ENCODE measurements at regions not wholly inside any gene's neighbourhood (a gene's known extent, or its start where the extent isn't known, plus 50 kb on each side); places are given as distances from the start of the nearest gene placed in this dataset.

GRCh38 chr18:45553723-45554388 is 61.4 kb upstream of the SLC14A2 start:
- Histone ChIP-seq H3K27me3 (ENCODE audit: control insufficient read depth in 2 of 2, insufficient read depth in 2 of 2, low read length in 2 of 2) (no peaks in the 10 kb centered on the region), H3K79me2 (ENCODE audit: insufficient read depth, low read length) (no peaks in the 10 kb centered on the region), H3K9me3 (replicated peaks in 1 of 2; ENCODE audit: control insufficient read depth in 1 of 2, insufficient read depth in 1 of 2, low read length in 2 of 2) (no peaks in the 10 kb centered on the region), H3K4me3 (replicated peaks in 1 of 3; ENCODE audit: low read depth in 2 of 3, low read length in 3 of 3) (no peak overlapping the region), H3K4me1 (ENCODE audit: control insufficient read depth in 1 of 2, insufficient read depth in 2 of 2, low read length in 2 of 2) (peaks cover 0 to 5% of the 10 kb centered on the region in 2 donors), H2AFZ (ENCODE audit: insufficient read depth, low read depth, low read length, poor library complexity, severe bottlenecking) (no peak overlapping the region), H3K27ac (ENCODE audit: low read depth in 1 of 2, low read length in 2 of 2) (no peak overlapping the region), H4K20me1 (ENCODE audit: insufficient read depth, low read length) (no peaks in the 10 kb centered on the region), H3K9ac (ENCODE audit: insufficient read depth, low read length, poor library complexity, severe bottlenecking) (no peak overlapping the region), H3K4me2 (replicated peaks; ENCODE audit: extremely low read depth, low read length, poor library complexity, severe bottlenecking) (no peak overlapping the region), H3K36me3 (replicated peaks in 1 of 2; ENCODE audit: control insufficient read depth in 1 of 2, insufficient read depth in 2 of 2, low read length in 2 of 2) (no peaks in the 10 kb centered on the region)
- Mint-ChIP-seq H3K9me3 (peaks cover 0 to 2% (median 0%) of the 10 kb centered on the region in 7 donors), H3K27ac (no peak overlapping the region), H3K4me3 (no peak overlapping the region), H3K27me3 (ENCODE audit: low read depth in 3 of 3) (peaks cover 0 to 2% (median 0%) of the 10 kb centered on the region in 3 donors), H3K4me1 (peaks cover 8% of the 10 kb centered on the region), H3K36me3 (no peaks in the 10 kb centered on the region)
- TF ChIP-seq CTCF (IDR thresholded peaks at IDR 0.05): no peak
- WGBS (ENCODE audit: insufficient coverage): 89% methylated on average over 3 of the region's 7 CpGs
- DNase-seq: no peak
- intact Hi-C loops (cut with micrococcal nuclease): no loop called here

- Histone ChIP-seq H4K20me1 (ENCODE audit: insufficient read depth, low read length) (no peaks in the 10 kb centered on the region), H3K9me3 (replicated peaks in 1 of 2; ENCODE audit: control insufficient read depth in 1 of 2, insufficient read depth in 1 of 2, low read length in 2 of 2) (no peaks in the 10 kb centered on the region), H2AFZ (ENCODE audit: insufficient read depth, low read depth, low read length, poor library complexity, severe bottlenecking) (no peak overlapping the region), H3K27ac (ENCODE audit: low read depth in 1 of 2, low read length in 2 of 2) (no peak overlapping the region), H3K4me1 (ENCODE audit: control insufficient read depth in 1 of 2, insufficient read depth in 2 of 2, low read length in 2 of 2) (peaks cover 0 to 5% of the 10 kb centered on the region in 2 donors), H3K4me3 (replicated peaks in 1 of 3; ENCODE audit: low read depth in 2 of 3, low read length in 3 of 3) (no peak overlapping the region), H3K36me3 (replicated peaks in 1 of 2; ENCODE audit: control insufficient read depth in 1 of 2, insufficient read depth in 2 of 2, low read length in 2 of 2) (no peaks in the 10 kb centered on the region), H3K27me3 (ENCODE audit: control insufficient read depth in 2 of 2, insufficient read depth in 2 of 2, low read length in 2 of 2) (no peaks in the 10 kb centered on the region), H3K9ac (ENCODE audit: insufficient read depth, low read length, poor library complexity, severe bottlenecking) (no peak overlapping the region), H3K79me2 (ENCODE audit: insufficient read depth, low read length) (no peaks in the 10 kb centered on the region), H3K4me2 (replicated peaks; ENCODE audit: extremely low read depth, low read length, poor library complexity, severe bottlenecking) (no peak overlapping the region)
- H3K27me3 Mint-ChIP-seq (ENCODE audit: low read depth in 3 of 3): peaks cover 0 to 2% (median 0%) of the 10 kb centered on the region in 3 donors
- WGBS (ENCODE audit: insufficient coverage): 100% methylated on average over 4 of the region's 6 CpGs
- H3K4me1 Mint-ChIP-seq: peaks cover 8% of the 10 kb centered on the region
- no peaks in the 10 kb centered on the region for H3K36me3 Mint-ChIP-seq
- no peak overlapping the region for H3K27ac Mint-ChIP-seq
- no peak overlapping the region for H3K4me3 Mint-ChIP-seq
- peaks cover 0 to 2% (median 0%) of the 10 kb centered on the region in 7 donors for H3K9me3 Mint-ChIP-seq
- no peak for TF ChIP-seq CTCF (IDR thresholded peaks at IDR 0.05)
- intact Hi-C loops (cut with micrococcal nuclease): no loop called here
- DNase-seq: no peak
Observed at GRCh38 chr18:45554389-45554737, 60.9 kb upstream of the SLC14A2 start.
